ENCODE measurements at regions not wholly inside any gene's neighbourhood (a gene's known extent, or its start where the extent isn't known, plus 50 kb on each side); places are given as distances from the start of the nearest gene placed in this dataset.

DNA sequence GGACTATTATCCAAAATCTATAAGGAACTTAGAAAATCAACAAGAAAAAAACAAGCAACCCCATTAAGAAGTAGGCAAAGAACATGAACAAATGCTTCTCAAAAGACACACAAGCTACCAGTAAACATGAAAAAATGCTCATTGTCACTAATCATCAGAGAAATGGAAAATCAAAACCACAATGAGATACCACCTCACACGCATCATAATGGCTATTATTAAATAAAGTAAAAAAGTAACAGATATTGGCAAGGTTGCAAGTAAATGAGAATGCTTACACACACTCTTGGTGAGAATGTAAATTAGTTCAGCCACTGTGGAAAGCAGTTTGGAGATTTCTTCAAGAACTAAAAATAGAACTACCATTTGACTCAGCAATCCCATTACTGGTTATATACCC, 167.0 kb upstream of the DMRTA1 start:
- Histone ChIP-seq H3K4me3 (ENCODE audit: severe bottlenecking) (no peak overlapping the region), H3K27ac (ENCODE audit: poor library complexity, severe bottlenecking) (no peak overlapping the region), H3K4me1 (ENCODE audit: insufficient read depth, poor library complexity, severe bottlenecking) (no peaks in the 10 kb centered on the region), H3K27me3 (ENCODE audit: insufficient read depth, poor library complexity, severe bottlenecking) (no peaks in the 10 kb centered on the region), H3K36me3 (ENCODE audit: low read depth) (no peaks in the 10 kb centered on the region), H3K9me3 (ENCODE audit: severe bottlenecking) (no peaks in the 10 kb centered on the region)
- DNase-seq (ENCODE audit: low spot score) (no peak), ATAC-seq (ENCODE audit: low read depth) (no peak)
- TF ChIP-seq, protein P1, sequence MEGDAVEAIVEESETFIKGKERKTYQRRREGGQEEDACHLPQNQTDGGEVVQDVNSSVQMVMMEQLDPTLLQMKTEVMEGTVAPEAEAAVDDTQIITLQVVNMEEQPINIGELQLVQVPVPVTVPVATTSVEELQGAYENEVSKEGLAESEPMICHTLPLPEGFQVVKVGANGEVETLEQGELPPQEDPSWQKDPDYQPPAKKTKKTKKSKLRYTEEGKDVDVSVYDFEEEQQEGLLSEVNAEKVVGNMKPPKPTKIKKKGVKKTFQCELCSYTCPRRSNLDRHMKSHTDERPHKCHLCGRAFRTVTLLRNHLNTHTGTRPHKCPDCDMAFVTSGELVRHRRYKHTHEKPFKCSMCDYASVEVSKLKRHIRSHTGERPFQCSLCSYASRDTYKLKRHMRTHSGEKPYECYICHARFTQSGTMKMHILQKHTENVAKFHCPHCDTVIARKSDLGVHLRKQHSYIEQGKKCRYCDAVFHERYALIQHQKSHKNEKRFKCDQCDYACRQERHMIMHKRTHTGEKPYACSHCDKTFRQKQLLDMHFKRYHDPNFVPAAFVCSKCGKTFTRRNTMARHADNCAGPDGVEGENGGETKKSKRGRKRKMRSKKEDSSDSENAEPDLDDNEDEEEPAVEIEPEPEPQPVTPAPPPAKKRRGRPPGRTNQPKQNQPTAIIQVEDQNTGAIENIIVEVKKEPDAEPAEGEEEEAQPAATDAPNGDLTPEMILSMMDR (IDR thresholded peaks at IDR 0.05; ENCODE audit: poor library complexity, severe bottlenecking) = no peak

DNA sequence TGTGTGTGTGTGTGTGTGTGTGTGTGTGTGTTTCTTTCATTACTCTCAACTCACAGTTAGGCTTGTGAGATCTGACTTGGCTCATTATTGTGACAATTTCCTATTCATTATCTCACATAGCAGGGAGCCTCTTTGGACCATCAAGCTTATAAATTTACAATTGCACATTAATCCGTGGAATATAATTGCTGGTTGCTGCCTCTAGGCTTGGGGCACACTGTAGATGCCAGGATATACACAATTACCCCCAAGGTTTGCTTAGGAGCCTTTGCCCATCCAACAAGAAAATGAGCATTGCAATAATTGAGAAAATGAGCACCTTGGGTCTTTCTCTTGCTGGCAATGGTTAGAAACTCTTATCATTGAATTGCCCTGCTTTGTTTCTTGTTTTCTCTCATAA, 161.6 kb upstream of the DMRTA1 start:
- no peak for DNase-seq (ENCODE audit: low spot score)
- ATAC-seq (ENCODE audit: low read depth) = no peak

DNA sequence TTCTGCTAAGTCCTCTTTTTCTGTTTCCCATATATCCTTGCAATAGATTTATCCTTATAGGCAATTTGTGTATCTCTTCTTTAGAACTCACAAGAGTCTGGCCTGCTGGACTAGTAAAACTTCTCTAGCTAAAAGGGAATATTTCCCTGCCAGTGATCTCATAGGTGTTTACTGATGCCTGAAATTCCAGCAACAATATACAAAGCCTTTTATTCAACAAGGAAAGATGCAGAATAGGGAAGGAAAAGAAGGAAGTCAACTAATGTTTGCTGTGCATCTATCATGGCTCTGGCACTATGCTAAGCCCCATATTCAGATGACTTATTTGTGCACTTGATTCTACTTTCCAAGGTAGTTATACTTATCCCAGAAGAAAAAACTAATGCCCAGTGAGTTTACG, 160.0 kb upstream of the DMRTA1 start:
- H3K4me1 ChIP-seq (ENCODE audit: insufficient read depth, poor library complexity, severe bottlenecking) = no peaks in the 10 kb centered on the region
- no peak overlapping the region for H3K4me3 ChIP-seq (ENCODE audit: severe bottlenecking)
- H3K27me3 ChIP-seq (ENCODE audit: insufficient read depth, poor library complexity, severe bottlenecking) = no peaks in the 10 kb centered on the region
- TF ChIP-seq, protein P1 (IDR thresholded peaks at IDR 0.05; ENCODE audit: poor library complexity, severe bottlenecking) = no peak
- DNase-seq (ENCODE audit: low spot score) (no peak), ATAC-seq (ENCODE audit: low read depth) (no peak)
- no peaks in the 10 kb centered on the region for H3K9me3 ChIP-seq (ENCODE audit: severe bottlenecking)
- H3K36me3 ChIP-seq (ENCODE audit: low read depth) = no peaks in the 10 kb centered on the region
- H3K27ac ChIP-seq (ENCODE audit: poor library complexity, severe bottlenecking) = no peak overlapping the region

More for the DNA sequence above, 161.6 kb upstream of the DMRTA1 start:
- TF ChIP-seq, protein P1 (IDR thresholded peaks at IDR 0.05; ENCODE audit: poor library complexity, severe bottlenecking) = no peak
- no peaks in the 10 kb centered on the region for H3K4me1 ChIP-seq (ENCODE audit: insufficient read depth, poor library complexity, severe bottlenecking)
- no peaks in the 10 kb centered on the region for H3K9me3 ChIP-seq (ENCODE audit: severe bottlenecking)
- no peak overlapping the region for H3K27ac ChIP-seq (ENCODE audit: poor library complexity, severe bottlenecking)
- no peaks in the 10 kb centered on the region for H3K36me3 ChIP-seq (ENCODE audit: low read depth)
- H3K4me3 ChIP-seq (ENCODE audit: severe bottlenecking) = no peak overlapping the region
- no peaks in the 10 kb centered on the region for H3K27me3 ChIP-seq (ENCODE audit: insufficient read depth, poor library complexity, severe bottlenecking)

DNA sequence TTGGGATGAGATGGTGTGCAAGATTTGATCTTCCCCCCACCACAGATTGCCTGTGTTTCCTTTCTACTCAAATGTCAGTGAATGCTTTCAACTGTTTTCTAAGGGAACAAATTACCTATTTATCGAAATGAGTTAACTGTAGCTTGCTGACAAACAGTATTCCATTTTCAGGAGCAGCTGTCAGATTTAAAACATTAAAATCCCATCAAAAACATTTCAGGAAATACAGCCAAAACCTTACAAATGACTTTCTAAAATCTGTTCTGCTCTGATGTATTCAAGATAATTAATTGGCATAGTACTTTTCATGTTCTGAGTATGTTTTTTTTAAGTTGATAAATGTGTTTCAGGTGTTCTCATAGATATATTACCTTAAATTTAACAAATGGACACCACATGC, 158.0 kb upstream of the DMRTA1 start:
- no peaks in the 10 kb centered on the region for H3K9me3 ChIP-seq (ENCODE audit: severe bottlenecking)
- H3K4me1 ChIP-seq (ENCODE audit: insufficient read depth, poor library complexity, severe bottlenecking) = no peaks in the 10 kb centered on the region
- H3K36me3 ChIP-seq (ENCODE audit: low read depth) = no peaks in the 10 kb centered on the region
- no peaks in the 10 kb centered on the region for H3K27me3 ChIP-seq (ENCODE audit: insufficient read depth, poor library complexity, severe bottlenecking)
- no peak overlapping the region for H3K4me3 ChIP-seq (ENCODE audit: severe bottlenecking)
- TF ChIP-seq, protein P1 (IDR thresholded peaks at IDR 0.05; ENCODE audit: poor library complexity, severe bottlenecking) = no peak
- DNase-seq (ENCODE audit: low spot score) (no peak), ATAC-seq (ENCODE audit: low read depth) (no peak)
- H3K27ac ChIP-seq (ENCODE audit: poor library complexity, severe bottlenecking) = no peak overlapping the region

DNA sequence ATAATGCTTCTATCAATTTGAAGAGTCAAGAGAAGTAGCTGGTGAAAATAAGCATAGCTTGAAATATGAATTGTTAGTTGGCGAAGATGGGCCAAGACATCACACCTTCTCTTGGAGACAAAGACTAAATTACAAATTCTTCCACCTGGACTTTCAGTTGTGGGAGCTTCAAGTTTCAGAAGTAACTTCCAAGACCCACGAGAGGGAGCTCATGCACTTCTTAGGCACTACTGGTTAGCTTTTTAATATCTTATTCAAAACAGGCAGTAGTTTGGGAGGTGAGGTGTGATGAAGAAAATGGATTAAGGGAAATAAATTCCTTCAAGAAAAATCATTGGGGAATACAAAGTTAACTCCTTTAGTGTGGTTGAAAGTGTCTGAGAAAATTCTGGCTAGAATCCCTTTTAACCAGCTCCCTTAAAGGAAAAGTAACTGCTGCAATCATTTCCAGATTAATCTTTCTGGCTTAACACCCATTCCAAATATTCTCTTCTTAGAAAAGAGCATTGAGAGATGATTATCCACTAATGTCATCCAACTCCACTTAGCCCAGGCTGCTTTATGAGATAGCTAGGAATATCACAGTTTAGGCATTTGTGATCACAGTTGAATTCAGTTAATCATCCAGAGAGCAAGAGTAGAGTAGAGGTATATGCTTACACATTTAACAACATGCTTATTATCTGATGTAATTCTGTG, 139.5 kb upstream of the DMRTA1 start:
- Histone ChIP-seq H3K9me3 (ENCODE audit: severe bottlenecking) (no peaks in the 10 kb centered on the region), H3K27me3 (ENCODE audit: insufficient read depth, poor library complexity, severe bottlenecking) (no peaks in the 10 kb centered on the region), H3K36me3 (ENCODE audit: low read depth) (no peaks in the 10 kb centered on the region), H3K4me3 (ENCODE audit: severe bottlenecking) (no peak overlapping the region), H3K4me1 (ENCODE audit: insufficient read depth, poor library complexity, severe bottlenecking) (no peaks in the 10 kb centered on the region), H3K27ac (ENCODE audit: poor library complexity, severe bottlenecking) (no peak overlapping the region)
- DNase-seq (ENCODE audit: low spot score) (no peak), ATAC-seq (ENCODE audit: low read depth) (peak; percentile 54; the same call in 2 of the 3 replicates)
- TF ChIP-seq, protein P1 (IDR thresholded peaks at IDR 0.05; ENCODE audit: poor library complexity, severe bottlenecking) = peak; percentile 93
